Esophagus squamous epithelium (tissue), 5 donors: ENCODE measurements at regions not wholly inside any gene's neighbourhood (a gene's known extent, or its start where the extent isn't known, plus 50 kb on each side); places are given as distances from the start of the nearest gene placed in this dataset.

Experiments used
- DNase-seq: peaks from one replicate; lab custom pipeline; 2025; lab: John Stamatoyannopoulos, UW
- H3K27ac ChIP-seq, 4 donors: fragments of 200-600 bp; sonication (generic); one replicate each; pipeline ENCODE4 v1.5.1; 2016 to 2019; ENCODE audit warnings: mild to moderate bottlenecking in 1 of 4
- H3K27me3 ChIP-seq, 4 donors: fragments of 200-600 bp; sonication (generic); 1 replicate in 3 of 4; 2 replicates in 1 of 4; pipeline versions ENCODE4 v1.5.1 to v1.6.0; 2017 to 2021; ENCODE audit warnings: antibody characterized with exemption in 1 of 4
- H3K36me3 ChIP-seq, 3 donors: fragments of 200-600 bp; sonication (generic); one replicate each; pipeline ENCODE4 v1.5.1; 2016 to 2019
- H3K4me1 ChIP-seq, 3 donors: fragments of 200-600 bp; sonication (generic); one replicate each; pipeline ENCODE4 v1.5.1; 2017 to 2019
- H3K4me3 ChIP-seq, 4 donors: fragments of 200-600 bp; sonication (generic); 1 replicate in 3 of 4; 2 replicates in 1 of 4; pipeline ENCODE4 v1.5.1; 2016 to 2019; ENCODE audit warnings: mild to moderate bottlenecking in 2 of 4, moderate library complexity in 1 of 4
- H3K9me3 ChIP-seq, 3 donors: fragments of 200-600 bp; sonication (generic); one replicate each; pipeline ENCODE4 v1.5.1; 2016 to 2019
- POLR2A ChIP-seq, 4 donors: fragments of 450-650 bp; IDR thresholded peaks; one replicate each; pipeline ENCODE4 v1.6.1; 2017; ENCODE audit warnings: antibody characterized with exemption in 4 of 4, mild to moderate bottlenecking in 4 of 4, moderate library complexity in 3 of 4
- WGBS, 2 donors: methylation state at CpG; one replicate each; pipeline ENCODE4 v1.1.5; 2018; 5-methylcytosine and 5-hydroxymethylcytosine counted together
- intact Hi-C: fragments of 100-400 bp; cut with DNase I; formaldehyde crosslinking; loops from one replicate; pipeline ENCODE4 v1.15.0; 2022
- TF ChIP-seq, protein P1 (sequence below), 6 experiments: fragments of 450-650 bp in 4 of 6; fragments of 200-600 bp in 2 of 6; sonication (generic) in 2 of 6; IDR thresholded peaks; one replicate each; pipeline ENCODE4 v1.5.1; 2016 to 2019; ENCODE audit warnings: antibody characterized with exemption in 6 of 6, mild to moderate bottlenecking in 4 of 6, moderate library complexity in 4 of 6
- donor health status: DM: yes; HTN: yes; CAD: no.

DNA sequence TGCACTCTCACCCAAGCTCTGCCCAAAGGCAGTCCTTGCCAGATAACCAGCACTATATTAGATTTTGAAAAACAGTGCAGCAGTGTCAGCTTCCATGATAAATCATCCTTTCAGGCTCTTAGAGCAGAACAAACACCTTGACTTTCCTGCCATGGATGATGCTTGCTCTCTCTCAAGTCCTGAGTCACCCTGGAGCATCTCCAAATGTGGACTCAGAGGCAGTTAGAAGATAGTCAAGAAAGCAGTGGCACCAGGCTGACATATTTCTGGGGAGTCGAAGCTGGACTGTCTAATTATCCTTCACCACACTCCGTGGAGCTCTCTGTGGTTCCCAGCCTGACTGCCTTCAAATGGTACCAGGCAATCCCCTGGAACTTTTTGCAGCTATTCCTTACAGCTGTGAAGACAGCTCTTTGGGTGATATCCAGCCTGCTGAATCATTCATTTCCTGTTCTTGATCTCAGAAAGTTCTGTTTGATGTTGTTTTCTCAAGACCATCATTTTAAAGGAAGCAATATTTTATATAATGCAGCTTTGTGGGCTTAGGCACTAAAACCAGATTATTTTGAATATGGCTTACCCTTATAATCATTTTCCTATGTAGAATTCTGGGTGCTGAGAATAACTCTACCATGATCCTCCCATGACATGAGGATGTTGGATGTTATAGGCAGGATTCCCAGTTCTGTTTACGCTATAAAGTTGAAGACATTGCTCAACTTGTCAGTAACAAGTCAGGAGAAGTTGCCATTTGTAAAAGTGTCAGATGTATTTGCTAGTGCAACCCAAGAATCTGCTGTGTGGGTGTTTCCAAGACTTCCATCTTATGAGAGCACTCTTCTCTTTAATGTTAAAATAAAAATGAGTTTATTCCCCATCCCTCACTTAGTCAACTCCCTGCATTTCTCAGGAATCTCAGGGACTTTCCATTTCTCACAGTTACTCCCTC is 233.8 kb downstream of the C7orf25 start:
- DNase-seq: no peak
- no peaks in the 10 kb centered on the region for H3K9me3 ChIP-seq
- TF ChIP-seq POLR2A (IDR thresholded peaks at IDR 0.05): no peak
- TF ChIP-seq, protein P1, sequence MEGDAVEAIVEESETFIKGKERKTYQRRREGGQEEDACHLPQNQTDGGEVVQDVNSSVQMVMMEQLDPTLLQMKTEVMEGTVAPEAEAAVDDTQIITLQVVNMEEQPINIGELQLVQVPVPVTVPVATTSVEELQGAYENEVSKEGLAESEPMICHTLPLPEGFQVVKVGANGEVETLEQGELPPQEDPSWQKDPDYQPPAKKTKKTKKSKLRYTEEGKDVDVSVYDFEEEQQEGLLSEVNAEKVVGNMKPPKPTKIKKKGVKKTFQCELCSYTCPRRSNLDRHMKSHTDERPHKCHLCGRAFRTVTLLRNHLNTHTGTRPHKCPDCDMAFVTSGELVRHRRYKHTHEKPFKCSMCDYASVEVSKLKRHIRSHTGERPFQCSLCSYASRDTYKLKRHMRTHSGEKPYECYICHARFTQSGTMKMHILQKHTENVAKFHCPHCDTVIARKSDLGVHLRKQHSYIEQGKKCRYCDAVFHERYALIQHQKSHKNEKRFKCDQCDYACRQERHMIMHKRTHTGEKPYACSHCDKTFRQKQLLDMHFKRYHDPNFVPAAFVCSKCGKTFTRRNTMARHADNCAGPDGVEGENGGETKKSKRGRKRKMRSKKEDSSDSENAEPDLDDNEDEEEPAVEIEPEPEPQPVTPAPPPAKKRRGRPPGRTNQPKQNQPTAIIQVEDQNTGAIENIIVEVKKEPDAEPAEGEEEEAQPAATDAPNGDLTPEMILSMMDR (IDR thresholded peaks at IDR 0.05): no peak
- H3K4me1 ChIP-seq: peaks cover 0 to 28% (median 8%) of the 10 kb centered on the region in 3 donors
- peak overlapping the region; percentile 31 to 76 (median 60) for H3K27ac ChIP-seq
- no peaks in the 10 kb centered on the region for H3K36me3 ChIP-seq
- intact Hi-C loops: no loop called here
- WGBS, 2 donors: 8 to 18% methylated on average over 3 of the region's 3 CpGs
- H3K27me3 ChIP-seq: no peaks in the 10 kb centered on the region
- no peak overlapping the region for H3K4me3 ChIP-seq

DNA sequence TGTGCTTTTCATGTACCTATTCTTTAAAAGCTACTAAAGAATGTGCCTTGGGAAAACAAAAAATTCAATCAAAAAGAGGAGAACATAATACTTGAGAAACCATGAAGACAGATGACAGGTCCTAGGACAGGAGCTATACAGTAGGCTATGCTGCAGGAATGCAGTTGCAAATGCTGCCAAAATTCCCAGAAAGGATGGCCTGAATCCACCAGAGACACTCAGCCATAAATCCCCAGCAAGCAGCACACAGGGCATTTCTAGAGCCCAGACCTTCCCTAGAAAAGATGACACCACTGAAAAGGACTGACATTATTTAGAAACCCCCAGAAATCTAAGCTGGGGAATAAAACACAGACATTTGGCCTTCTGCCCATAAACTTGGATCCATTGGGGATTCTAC is 237.3 kb downstream of the C7orf25 start:
- no peaks in the 10 kb centered on the region for H3K36me3 ChIP-seq

DNA sequence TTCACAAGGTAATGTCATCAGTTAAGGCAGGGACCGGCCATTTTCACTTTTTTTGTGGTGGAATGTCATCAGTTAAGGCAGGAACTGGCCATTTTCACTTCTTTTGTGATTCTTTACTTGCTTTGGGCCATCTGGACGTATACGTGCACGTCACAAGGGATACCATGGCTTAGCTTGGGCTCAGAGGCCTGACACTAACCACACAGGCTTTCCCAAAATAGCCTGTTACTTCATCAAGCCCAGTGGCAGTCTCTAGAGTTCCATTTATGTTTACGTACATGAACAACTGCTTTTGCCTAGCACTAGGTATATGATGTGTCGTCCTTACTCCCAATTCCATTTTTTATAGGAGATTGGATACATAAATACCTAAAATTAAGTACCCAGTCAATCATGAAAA is 237.9 kb downstream of the C7orf25 start:
- intact Hi-C loops: no loop called here
- no peak for TF ChIP-seq POLR2A (IDR thresholded peaks at IDR 0.05)
- TF ChIP-seq, protein P1 (IDR thresholded peaks at IDR 0.05): no peak

More for the DNA sequence above, 237.3 kb downstream of the C7orf25 start:
- no peak for DNase-seq
- intact Hi-C loops: no loop called here
- Histone ChIP-seq H3K9me3 (no peaks in the 10 kb centered on the region), H3K27me3 (no peaks in the 10 kb centered on the region), H3K27ac (no peak overlapping the region), H3K4me1 (peaks cover 8 to 43% (median 9%) of the 10 kb centered on the region in 3 donors), H3K4me3 (no peak overlapping the region)
- TF ChIP-seq POLR2A (IDR thresholded peaks at IDR 0.05): no peak
- TF ChIP-seq, protein P1 (IDR thresholded peaks at IDR 0.05): no peak

DNA sequence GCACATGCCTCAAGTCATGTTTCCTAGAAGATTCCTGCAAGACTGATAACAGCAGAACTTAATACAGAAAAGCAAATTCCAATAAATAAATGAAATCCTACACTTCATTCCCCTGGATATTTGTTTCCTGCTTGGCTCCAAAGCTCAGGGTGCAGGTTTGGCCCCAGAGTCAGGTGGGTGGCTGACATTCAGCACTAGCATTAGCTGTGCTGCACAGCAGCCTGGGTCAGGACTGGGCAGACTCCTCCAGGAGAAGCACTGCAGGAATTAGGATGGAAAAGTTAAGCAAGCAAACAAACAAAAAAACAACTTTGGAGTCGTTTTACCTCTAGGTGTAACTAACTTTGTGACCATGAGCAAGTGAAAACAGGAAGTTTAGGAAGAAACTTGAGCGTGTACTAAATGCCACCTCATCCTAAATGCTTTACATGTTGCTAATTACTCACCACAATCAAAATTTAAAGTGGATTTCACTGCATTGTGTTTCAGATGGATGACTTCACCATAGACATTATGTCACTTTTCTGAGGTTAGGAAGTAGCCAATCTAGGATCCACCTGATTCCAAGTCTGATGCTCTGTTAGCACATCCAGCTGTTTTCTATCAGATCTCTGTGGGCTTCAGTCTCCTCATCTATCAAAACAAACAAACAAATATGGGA is 239.4 kb downstream of the C7orf25 start:
- Histone ChIP-seq H3K4me1 (peaks cover 8 to 27% (median 9%) of the 10 kb centered on the region in 3 donors), H3K27me3 (no peaks in the 10 kb centered on the region), H3K36me3 (no peaks in the 10 kb centered on the region), H3K27ac (peak overlapping the region in 1 of 4 donors; percentile 17), H3K4me3 (no peak overlapping the region), H3K9me3 (peaks cover 0 to 2% (median 0%) of the 10 kb centered on the region in 3 donors)
- no peak for DNase-seq
- no peak for TF ChIP-seq POLR2A (IDR thresholded peaks at IDR 0.05)
- intact Hi-C loops: no loop called here
- 19% methylated on average over 2 of the region's 2 CpGs for WGBS, 2 donors

More for the DNA sequence above, 237.9 kb downstream of the C7orf25 start:
- Histone ChIP-seq H3K9me3 (no peaks in the 10 kb centered on the region), H3K27ac (no peak overlapping the region), H3K36me3 (no peaks in the 10 kb centered on the region), H3K4me1 (peaks cover 8 to 41% (median 9%) of the 10 kb centered on the region in 3 donors), H3K4me3 (no peak overlapping the region), H3K27me3 (no peaks in the 10 kb centered on the region)
- no peak for DNase-seq
- 75% methylated on average over 6 of the region's 6 CpGs for WGBS, 2 donors

DNA sequence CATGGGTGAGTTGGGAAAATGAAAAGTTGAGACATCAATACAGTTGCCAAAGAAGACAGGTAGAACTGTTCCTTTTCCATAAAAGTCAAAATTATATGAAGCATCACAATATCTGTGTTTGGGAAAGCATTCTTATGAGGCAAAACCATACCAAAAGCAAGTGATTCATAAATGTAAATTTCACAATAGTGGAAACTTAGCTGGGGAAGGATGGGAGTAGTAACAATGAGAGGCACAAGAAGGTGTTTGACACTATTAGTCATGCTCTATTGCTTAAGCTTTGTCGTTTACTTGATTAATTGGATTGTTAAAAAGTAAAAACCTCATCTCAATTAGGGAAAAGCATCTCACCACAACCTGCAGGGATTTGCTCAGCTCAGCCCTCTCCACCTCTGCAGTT is 240.2 kb downstream of the C7orf25 start:
- no peak overlapping the region for H3K4me3 ChIP-seq
- no peaks in the 10 kb centered on the region for H3K27me3 ChIP-seq
- H3K9me3 ChIP-seq: peaks cover 0 to 9% (median 4%) of the 10 kb centered on the region in 3 donors
- no peaks in the 10 kb centered on the region for H3K36me3 ChIP-seq
- peak overlapping the region in 1 of 4 donors; percentile 17 for H3K27ac ChIP-seq
- TF ChIP-seq POLR2A (IDR thresholded peaks at IDR 0.05): no peak
- TF ChIP-seq, protein P1 (IDR thresholded peaks at IDR 0.05): no peak
- H3K4me1 ChIP-seq: peaks cover under 1 to 18% (median 9%) of the 10 kb centered on the region in 3 donors
- 15 to 32% methylated on average over 1 of the region's 1 CpG for WGBS, 2 donors
- intact Hi-C loops: no loop called here
- no peak for DNase-seq
